Nucleus accumbens (tissue), 56 donors: ENCODE measurements at regions not wholly inside any gene's neighbourhood (a gene's known extent, or its start where the extent isn't known, plus 50 kb on each side); places are given as distances from the start of the nearest gene placed in this dataset.
A peak's percentile ranks its signal among the peaks of the same experiment; 100 is the strongest.
"Not testable (repeated sequence)": the region's sequence is repeated elsewhere in the genome, so short reads cannot be mapped to it uniquely, and the experiment has no call there.

Experiments used
- DNase-seq, 56 donors: peaks; one replicate each; lab custom pipeline; 2025; lab: John Stamatoyannopoulos, UW

GRCh38 chr10:124174673-124175645 lies 81.6 kb upstream of the CHST15 start:
- DNase-seq: no peak

DNA sequence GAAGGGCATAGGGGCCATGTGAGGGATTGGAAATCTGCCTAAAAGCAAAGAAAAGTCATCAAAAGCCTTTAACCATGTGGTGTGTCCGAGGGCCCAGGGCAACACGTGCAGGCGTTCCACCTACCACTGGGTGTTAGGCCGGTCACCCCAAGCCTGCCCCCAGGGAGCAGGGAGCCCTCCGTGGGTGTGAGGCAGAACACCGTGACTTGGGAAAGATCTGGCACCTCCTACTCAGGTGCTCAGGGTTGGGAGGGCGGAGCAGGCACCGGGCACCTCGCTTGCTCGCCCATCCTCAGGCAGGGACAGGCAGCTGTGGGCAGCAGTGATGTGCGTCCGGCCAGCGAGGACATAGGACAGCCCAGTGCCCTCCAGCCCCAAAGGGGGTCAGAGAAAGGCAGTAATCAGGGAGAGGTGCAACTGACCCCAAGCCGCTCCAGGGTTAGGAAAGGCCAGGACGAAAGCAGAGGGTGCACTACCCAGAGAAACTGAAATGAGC lies 80.7 kb upstream of the CHST15 start:
- DNase-seq: no peak

DNA sequence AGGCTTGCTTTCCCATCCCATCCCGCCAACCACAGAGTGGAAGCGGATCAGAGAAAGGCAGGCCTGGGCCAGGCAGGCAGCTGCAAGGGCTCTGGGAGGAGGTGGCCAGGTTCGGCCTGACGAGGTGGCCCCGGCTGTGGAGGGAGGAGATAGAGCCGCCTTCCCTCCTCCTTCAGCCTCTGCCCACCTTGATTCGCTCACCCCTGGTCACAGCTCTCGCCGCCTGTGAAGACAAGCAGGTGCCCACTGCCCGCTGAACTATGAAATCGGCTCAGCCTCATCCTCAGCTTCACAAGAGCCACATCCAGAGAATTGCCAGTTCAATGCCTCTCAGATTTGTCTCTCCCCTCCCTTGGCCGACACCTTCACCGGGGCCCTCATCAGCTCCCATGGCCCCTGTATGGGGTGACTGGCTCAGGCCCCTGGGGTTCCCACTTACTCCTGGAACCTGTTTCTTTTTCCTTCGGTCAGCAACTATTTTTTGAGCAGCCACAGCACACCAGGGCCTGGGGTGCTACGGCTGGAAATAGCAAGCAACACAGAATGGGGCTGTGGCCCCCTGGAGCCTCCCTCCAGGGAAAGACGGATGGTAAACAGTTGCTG lies 80.0 kb upstream of the CHST15 start:
- no peak for DNase-seq

- DNase-seq: no peak
Observed at GRCh38 chr10:124172181-124172916, 79.0 kb upstream of the CHST15 start.

DNA sequence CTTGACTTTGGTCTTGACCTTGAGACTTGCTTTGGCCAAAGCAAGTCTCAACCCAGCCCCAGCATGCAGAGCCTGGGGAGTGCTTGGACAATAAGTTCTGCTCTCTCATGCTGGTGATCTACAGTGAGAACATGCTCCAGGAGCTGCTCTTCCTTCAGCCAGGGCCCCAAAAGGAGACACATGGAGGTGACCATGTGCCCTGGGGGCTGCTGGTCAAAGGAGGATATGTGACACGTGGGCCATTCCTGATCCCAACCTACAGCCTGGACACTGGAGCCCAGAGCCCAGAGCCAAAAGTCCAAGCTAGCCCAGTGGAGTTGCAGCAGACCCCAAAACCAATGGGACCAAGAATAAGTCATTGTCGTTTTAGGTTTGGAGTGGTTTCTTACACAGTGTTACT lies 78.2 kb upstream of the CHST15 start:
- DNase-seq: no peak

DNA sequence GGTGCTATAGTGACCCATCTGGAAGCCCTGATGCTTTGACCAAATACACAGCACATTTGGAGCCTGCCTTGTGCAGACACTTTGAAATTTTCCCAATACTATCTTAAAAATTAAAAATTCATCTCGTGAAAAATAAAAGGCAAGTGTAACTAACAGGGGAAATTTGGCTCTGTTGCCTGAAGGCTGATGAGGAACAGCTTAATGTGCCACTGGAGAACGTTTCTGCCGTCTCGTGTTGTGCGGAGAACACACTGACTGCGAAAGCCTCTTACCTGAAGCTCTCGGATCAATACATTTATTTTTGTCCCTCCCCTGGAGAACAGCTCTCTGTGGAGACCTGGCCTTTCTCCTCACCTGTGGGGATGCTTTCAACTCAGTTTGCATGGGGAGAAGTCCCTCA lies 77.2 kb upstream of the CHST15 start:
- DNase-seq: no peak

DNA sequence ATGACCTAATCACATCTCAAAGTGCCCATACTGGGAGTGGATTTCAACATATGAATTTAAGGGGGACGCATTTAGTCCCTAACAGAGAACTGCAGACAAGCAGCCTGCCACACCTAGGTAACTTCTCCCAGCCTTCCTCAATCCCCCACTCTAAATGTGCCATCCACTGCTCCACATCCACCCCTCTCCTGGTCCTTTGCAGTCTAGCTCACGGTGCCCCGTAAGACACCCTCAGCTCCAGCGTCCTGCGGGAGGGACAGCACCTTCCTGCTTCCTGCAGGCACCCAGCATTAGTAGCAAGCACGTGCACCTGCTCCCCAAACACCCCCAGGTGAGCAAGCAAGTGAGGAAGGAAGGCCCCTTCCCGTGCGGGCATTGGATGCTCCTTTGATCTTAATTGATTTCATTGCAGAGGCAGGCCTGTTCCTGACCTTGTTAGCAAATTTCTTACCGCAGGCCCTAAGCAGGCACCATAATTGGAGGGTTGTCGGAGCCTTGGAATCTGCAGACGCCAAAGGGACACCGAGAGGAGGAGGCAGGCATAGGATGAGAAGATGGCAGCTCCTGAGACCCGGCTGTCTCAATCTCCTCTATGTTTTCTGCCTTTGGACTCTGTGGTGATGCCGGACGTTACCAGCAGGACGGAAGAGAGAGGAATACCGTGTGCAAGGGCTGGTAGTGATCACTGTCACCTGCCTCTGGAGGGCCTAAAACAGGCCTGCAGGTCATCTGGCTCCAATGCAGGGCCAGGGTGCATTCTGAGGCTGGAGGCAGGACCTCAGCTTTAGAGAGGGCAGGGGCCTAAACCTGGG lies 75.8 kb upstream of the CHST15 start:
- DNase-seq: no peak

DNA sequence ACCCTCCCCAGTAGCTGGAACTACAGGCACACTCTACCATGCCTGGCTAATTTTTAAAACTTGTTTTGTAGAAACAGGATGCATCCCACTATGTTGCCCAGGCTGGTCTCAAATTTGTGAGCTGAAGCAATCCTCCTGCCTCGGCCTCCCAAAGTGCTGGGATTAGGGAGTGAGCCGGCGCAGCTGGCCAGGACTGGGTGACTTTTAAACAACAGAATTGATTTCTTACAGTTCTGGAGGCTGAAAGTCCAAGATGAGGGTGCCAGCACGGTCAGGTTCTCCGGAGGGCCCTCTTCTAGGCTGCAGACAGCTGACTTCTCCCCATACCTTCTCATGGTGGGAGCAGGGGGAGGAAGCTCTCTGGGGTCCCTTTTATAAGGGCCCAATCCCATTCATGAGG lies 75.2 kb upstream of the CHST15 start:
- no peak for DNase-seq

DNA sequence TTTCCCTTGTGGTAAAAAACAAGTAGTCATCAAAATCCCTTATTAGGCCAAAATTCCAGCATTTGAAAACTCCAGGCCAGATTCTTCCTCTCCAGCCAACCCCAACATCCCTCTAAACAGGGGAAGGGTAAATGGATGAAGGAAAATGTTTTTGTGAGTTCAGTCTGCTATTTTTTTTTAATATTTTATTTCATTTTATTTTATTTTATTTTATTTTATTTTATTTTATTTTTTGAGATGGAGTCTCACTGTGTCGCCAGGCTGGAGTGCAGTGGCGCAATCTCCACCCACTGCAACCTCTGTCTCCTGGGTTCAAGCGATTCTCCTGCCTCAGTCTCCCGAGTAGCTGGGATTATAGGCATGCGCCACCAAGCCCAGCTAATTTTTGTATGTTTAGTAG lies 74.5 kb upstream of the CHST15 start:
- not testable (repeated sequence) for DNase-seq

GRCh38 chr10:124166431-124167125 lies 73.2 kb upstream of the CHST15 start:
- DNase-seq: no peak

- DNase-seq: no peak
Observed at GRCh38 chr10:124165827-124166226, 72.4 kb upstream of the CHST15 start.

DNA sequence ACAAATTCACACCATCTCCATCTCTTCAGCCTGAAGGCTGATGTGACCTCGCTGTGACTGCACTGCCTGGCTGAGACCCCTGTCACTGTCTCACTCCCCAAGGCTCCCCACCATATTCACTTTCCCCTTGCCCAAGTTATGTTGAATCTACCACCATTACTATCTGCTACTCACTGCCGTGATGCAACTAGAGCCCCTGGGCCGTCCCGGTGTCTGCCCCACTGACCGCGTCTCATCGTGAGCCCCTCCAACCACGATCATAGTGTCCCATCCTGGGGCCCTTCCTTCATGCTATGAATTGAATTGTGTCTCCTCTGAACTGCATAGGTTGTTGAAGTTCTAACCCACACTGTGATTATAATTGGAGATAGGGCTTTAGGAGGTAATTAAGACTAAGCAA lies 71.9 kb upstream of the CHST15 start:
- DNase-seq: no peak

- DNase-seq: no peak
Observed at GRCh38 chr10:124164264-124164663, 70.9 kb upstream of the CHST15 start.

- no peak for DNase-seq
Observed at GRCh38 chr10:124162774-124163354, 69.5 kb upstream of the CHST15 start.

DNA sequence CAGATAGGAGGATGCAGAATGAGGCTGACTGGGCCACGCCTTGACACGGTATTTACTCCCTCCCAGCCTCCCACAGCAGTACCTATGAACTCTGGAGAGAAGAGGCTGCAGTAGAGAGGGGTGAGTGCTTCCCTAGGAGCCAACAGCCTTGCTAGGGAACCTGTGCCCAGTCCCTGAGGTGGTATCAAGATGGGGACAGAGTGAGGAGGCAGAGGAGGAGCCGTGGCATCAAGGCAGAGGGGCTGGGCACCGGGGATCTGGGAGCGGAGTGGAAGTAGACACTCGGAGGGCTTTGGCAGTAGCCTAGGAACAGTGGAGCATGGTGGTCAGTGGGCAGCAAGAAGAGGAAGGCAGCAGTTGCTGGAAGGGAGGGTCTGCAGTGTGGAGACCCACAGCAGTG lies 68.7 kb upstream of the CHST15 start:
- DNase-seq: no peak

DNA sequence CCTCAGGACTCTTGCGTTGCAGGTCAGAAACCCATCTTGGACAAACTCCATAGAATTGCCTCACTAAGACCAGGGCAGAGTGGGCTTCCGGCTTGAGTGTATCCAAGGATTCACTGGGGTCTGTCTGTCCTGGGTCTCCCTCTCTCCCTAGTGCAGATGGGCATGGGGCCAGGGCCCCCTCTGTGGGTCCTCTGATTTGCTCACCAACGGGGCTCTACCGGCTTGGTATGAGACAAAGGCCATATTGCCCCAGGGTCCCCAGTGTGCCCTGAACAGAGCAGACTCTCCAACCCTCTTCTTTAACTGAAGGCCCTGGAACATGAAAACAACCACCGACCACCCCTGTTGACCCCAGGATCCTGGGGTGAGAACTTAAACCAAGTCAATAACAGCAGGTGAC lies 68.2 kb upstream of the CHST15 start:
- no peak for DNase-seq

DNA sequence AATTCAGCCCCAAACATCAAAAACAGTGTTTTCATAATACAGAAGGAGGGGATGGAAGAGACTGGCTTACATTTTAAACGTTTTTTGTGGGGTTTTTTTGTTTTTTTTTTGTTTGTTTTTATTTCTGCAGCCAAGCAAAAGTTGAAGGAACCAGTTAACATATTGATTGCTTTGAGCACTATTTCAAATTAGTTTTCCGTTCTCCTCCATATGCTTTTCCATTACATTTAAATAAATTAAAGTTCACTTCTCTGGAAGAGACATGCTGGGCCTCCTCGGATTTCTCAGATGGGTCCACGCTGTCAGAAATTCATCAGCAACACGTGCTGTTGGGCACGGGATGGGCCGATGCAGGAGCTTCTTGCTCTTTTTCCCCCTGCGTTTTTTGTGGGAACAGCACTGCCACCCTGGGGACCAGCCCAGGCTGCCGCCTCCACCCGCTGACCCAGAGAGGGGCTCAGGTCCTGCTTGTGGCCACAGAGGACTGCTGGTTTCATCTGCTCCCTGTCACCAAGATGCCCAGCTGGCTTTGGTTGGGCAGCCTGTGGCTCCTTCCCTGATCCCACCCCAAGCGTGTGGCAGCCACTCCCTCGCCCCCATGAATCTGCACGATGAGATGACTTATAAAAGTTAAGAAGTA lies 67.7 kb upstream of the CHST15 start:
- no peak for DNase-seq

DNA sequence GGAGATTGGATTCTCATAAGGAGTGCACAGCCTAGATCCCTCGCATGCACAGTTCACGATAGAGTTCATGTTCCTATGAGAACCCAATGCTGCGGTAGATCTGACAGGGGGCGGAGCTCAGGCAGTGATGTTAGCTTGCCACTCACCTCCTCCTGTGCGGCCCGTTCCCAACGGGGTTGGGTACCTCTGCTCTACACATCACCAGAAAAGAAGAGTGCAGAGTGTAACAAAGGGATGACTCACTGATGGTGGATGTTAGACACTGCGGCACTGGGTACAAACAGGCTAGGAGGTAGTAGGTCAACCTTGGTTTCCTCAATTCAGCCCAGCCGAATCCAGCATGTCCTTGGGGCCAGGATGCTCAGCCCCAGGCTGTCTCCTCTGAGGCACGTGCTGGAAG lies 66.8 kb upstream of the CHST15 start:
- peak in 2 of 56 donors; percentile 7 to 17 for DNase-seq

- DNase-seq: no peak
Observed at GRCh38 chr10:124159153-124159552, 65.8 kb upstream of the CHST15 start.
